Ovary (tissue), 3 donors: ENCODE measurements at regions not wholly inside any gene's neighbourhood (a gene's known extent, or its start where the extent isn't known, plus 50 kb on each side); places are given as distances from the start of the nearest gene placed in this dataset.

Experiments
- CTCF ChIP-seq, 3 donors: fragments of 450-650 bp in 2 of 3; fragments of 200-600 bp in 1 of 3; IDR thresholded peaks; one replicate each; pipeline versions ENCODE4 v1.5.1 to v1.8.0; 2016 to 2022; ENCODE audit warnings: antibody characterized with exemption in 3 of 3, mild to moderate bottlenecking in 1 of 3
- EP300 ChIP-seq: sonication (generic); formaldehyde crosslinking; IDR thresholded peaks from one replicate; pipeline ENCODE4 v1.6.1; 2017; ENCODE audit warnings: antibody characterized with exemption
- POLR2A ChIP-seq: fragments of 450-650 bp; IDR thresholded peaks from one replicate; pipeline ENCODE4 v1.6.1; 2017; ENCODE audit warnings: antibody characterized with exemption, mild to moderate bottlenecking, moderate library complexity
- donor health status: DM: no; HTN: no; CAD: no.

GRCh38 chrX:40920351-40920750 lies 164.9 kb upstream of the USP9X start:
- TF ChIP-seq POLR2A (no peak), CTCF (IDR thresholded peaks at IDR 0.05) (no peak), EP300 (no peak)
